Keratinocyte (primary cell): ENCODE measurements at regions not wholly inside any gene's neighbourhood (a gene's known extent, or its start where the extent isn't known, plus 50 kb on each side); places are given as distances from the start of the nearest gene placed in this dataset.

ENCODE experiments used
- DNase-seq: peaks from one replicate; pipeline ENCODE4 v3.0.0-alpha.2; 2011; ENCODE audit warnings: low read depth, missing footprints, low spot score
- FAIRE-seq: peaks from 2 replicates; lab custom pipeline; 2011; peaks lifted over from hg19 to GRCh38; lab: Jason Lieb, UNC
- H2AFZ ChIP-seq: 2 replicates; pipeline ENCODE4 v1.6.0; 2012; ENCODE audit warnings: low read length, control low read depth, inconsistent platforms; ENCODE audit not compliant: control insufficient read depth
- H3K27ac ChIP-seq: 2 replicates; pipeline ENCODE4 v1.5.1; 2011; ENCODE audit warnings: low read length; ENCODE audit not compliant: control insufficient read depth, insufficient read depth
- H3K27me3 ChIP-seq: 3 replicates; pipeline ENCODE4 v1.6.0; 2011; ENCODE audit warnings: low read length; ENCODE audit not compliant: control insufficient read depth, insufficient read depth; ENCODE audit errors: extremely low read depth
- H3K36me3 ChIP-seq, 2 experiments: 2 replicates in 1 of 2; 3 replicates in 1 of 2; pipeline ENCODE4 v1.5.1; 2011; ENCODE audit warnings: low read length in 2 of 2, mild to moderate bottlenecking in 1 of 2; ENCODE audit not compliant: control insufficient read depth in 2 of 2, insufficient read depth in 2 of 2; ENCODE audit errors: extremely low read depth in 1 of 2
- H3K4me1 ChIP-seq: 3 replicates; pipeline ENCODE4 v1.5.1; 2011; ENCODE audit warnings: low read length; ENCODE audit not compliant: control insufficient read depth, insufficient read depth; ENCODE audit errors: extremely low read depth
- H3K4me2 ChIP-seq: 3 replicates; pipeline ENCODE4 v1.6.0; 2011; ENCODE audit warnings: low read depth, low read length; ENCODE audit not compliant: control insufficient read depth, insufficient read depth; ENCODE audit errors: extremely low read depth
- H3K4me3 ChIP-seq, 3 experiments: fragments of 200-600 bp in 1 of 3; sonication (generic) in 1 of 3; 2 replicates in 2 of 3; 3 replicates in 1 of 3; pipeline ENCODE4 v1.5.1; 2011 to 2016; ENCODE audit warnings: low read length in 3 of 3, mild to moderate bottlenecking in 3 of 3, control low read depth in 2 of 3, inconsistent platforms in 1 of 3, low read depth in 1 of 3, mixed read lengths in 1 of 3, mixed run types in 1 of 3, moderate library complexity in 1 of 3; ENCODE audit not compliant: control insufficient read depth in 2 of 3, insufficient read depth in 2 of 3; ENCODE audit errors: extremely low read depth in 1 of 3
- H3K79me2 ChIP-seq: 2 replicates; pipeline ENCODE4 v1.6.0; 2012; ENCODE audit warnings: low read length; ENCODE audit not compliant: control insufficient read depth, insufficient read depth
- H3K9ac ChIP-seq: 3 replicates; pipeline ENCODE4 v1.6.0; 2011; ENCODE audit warnings: low read length; ENCODE audit not compliant: control insufficient read depth, insufficient read depth; ENCODE audit errors: extremely low read depth
- H3K9me1 ChIP-seq: 3 replicates; pipeline ENCODE4 v1.6.0; 2011; ENCODE audit warnings: low read length; ENCODE audit not compliant: control insufficient read depth, insufficient read depth; ENCODE audit errors: extremely low read depth
- H3K9me3 ChIP-seq: 2 replicates; pipeline ENCODE4 v1.5.1; 2012; ENCODE audit warnings: low read depth, low read length; ENCODE audit not compliant: control insufficient read depth
- H4K20me1 ChIP-seq: 3 replicates; pipeline ENCODE4 v1.6.0; 2011; ENCODE audit warnings: low read length; ENCODE audit not compliant: control insufficient read depth, insufficient read depth; ENCODE audit errors: extremely low read depth
- CTCF ChIP-seq, 3 experiments: IDR thresholded peaks in 1 of 3; conservative IDR thresholded peaks in 1 of 3; optimal IDR thresholded peaks in 1 of 3; 2 replicates in 2 of 3; 3 replicates in 1 of 3; pipeline versions ENCODE3 to v1.5.1; 2011; ENCODE audit warnings: low read length in 3 of 3, mild to moderate bottlenecking in 3 of 3, moderate library complexity in 2 of 3, control low read depth in 1 of 3, inconsistent platforms in 1 of 3; ENCODE audit not compliant: insufficient read depth in 2 of 3; ENCODE audit errors: extremely low read depth in 1 of 3
- EZH2 ChIP-seq: IDR thresholded peaks from one replicate; pipeline ENCODE4 v1.6.1; 2012; ENCODE audit warnings: inconsistent platforms, mild to moderate bottlenecking, low read length, moderate library complexity
- dilution Hi-C: fragments of 300-500 bp; cut with MboI; formaldehyde crosslinking; loops from one replicate; pipeline ENCODE4 v1.7.0; 2020; ENCODE audit warnings: low sequenced_read_pairs; ENCODE audit not compliant: extremely low pct_ligation_motif_present

GRCh38 chr18:1806884-1807615 lies 764.3 kb downstream of the METTL4 start:
- no peak for TF ChIP-seq EZH2
- no peak for TF ChIP-seq CTCF (optimal IDR thresholded peaks at IDR 0.05 in 1 of 3, IDR thresholded peaks at IDR 0.05 in 1 of 3, conservative IDR thresholded peaks at IDR 0.05 in 1 of 3; ENCODE audit: extremely low read depth in 1 of 3, insufficient read depth in 2 of 3, low read length in 3 of 3)
- no peaks in the 10 kb centered on the region for H3K36me3 ChIP-seq
- H3K4me1 ChIP-seq, result no peaks in the 10 kb centered on the region
- dilution Hi-C loops, result no loop called here
- no peaks in the 10 kb centered on the region for H3K9me3 ChIP-seq
- H3K27me3 ChIP-seq, result no peaks in the 10 kb centered on the region
- H3K4me3 ChIP-seq, result no peak overlapping the region
- DNase-seq (no peak), FAIRE-seq (no peak)
- H3K4me2 ChIP-seq, result no peak overlapping the region
- H3K79me2 ChIP-seq, result no peaks in the 10 kb centered on the region
- no peak overlapping the region for H3K9ac ChIP-seq
- no peaks in the 10 kb centered on the region for H3K9me1 ChIP-seq
- no peaks in the 10 kb centered on the region for H4K20me1 ChIP-seq
- no peak overlapping the region for H2AFZ ChIP-seq
- H3K27ac ChIP-seq, result no peak overlapping the region

GRCh38 chr18:1811282-1811681 lies 760.0 kb downstream of the METTL4 start:
- Histone ChIP-seq H3K4me3 (no peak overlapping the region), H3K36me3 (no peaks in the 10 kb centered on the region), H3K4me2 (no peak overlapping the region), H3K27me3 (no peaks in the 10 kb centered on the region), H3K79me2 (no peaks in the 10 kb centered on the region), H4K20me1 (no peaks in the 10 kb centered on the region), H3K4me1 (no peaks in the 10 kb centered on the region), H3K9ac (no peak overlapping the region), H3K9me3 (no peaks in the 10 kb centered on the region), H2AFZ (no peak overlapping the region), H3K27ac (no peak overlapping the region), H3K9me1 (no peaks in the 10 kb centered on the region)
- TF ChIP-seq CTCF (optimal IDR thresholded peaks at IDR 0.05 in 1 of 3, IDR thresholded peaks at IDR 0.05 in 1 of 3, conservative IDR thresholded peaks at IDR 0.05 in 1 of 3; ENCODE audit: extremely low read depth in 1 of 3, insufficient read depth in 2 of 3, low read length in 3 of 3), result no peak
- no peak for TF ChIP-seq EZH2
- DNase-seq (no peak), FAIRE-seq (no peak)
- dilution Hi-C loops, result no loop called here
